GM12878 (cell line): ENCODE measurements at regions not wholly inside any gene's neighbourhood (a gene's known extent, or its start where the extent isn't known, plus 50 kb on each side); places are given as distances from the start of the nearest gene placed in this dataset.

Experiments
- ATAC-seq: fragments of 200-7000 bp; cut with Tn5 transposase; 3 replicates; pipeline ENCODE4 v1.9.1; 2020; ENCODE audit warnings: mild to moderate bottlenecking, moderate library complexity
- BruUV-seq: library from RNA; stranded (reverse); fragments of 400-500 nt; replicated peaks from 2 replicates; lab custom pipeline; 2021; lab: Mats Ljungman, UMichigan
- CTCF ChIA-PET: fragments of 300-600 bp; sonication (Branson Sonifier 250); formaldehyde crosslinking; extraction: SDS; loops from one replicate; lab custom pipeline; 2021; ENCODE audit warnings: inconsistent platforms; lab: Yijun Ruan, JAX
- POLR2A ChIA-PET: fragments of 350-600 bp; formaldehyde crosslinking; extraction: SDS; loops from one replicate; lab custom pipeline; 2021; ENCODE audit warnings: inconsistent platforms; lab: Charles Lee
- RAD21 ChIA-PET: fragments of 300-600 bp; sonication (Branson Sonifier 250); formaldehyde crosslinking; loops from one replicate; lab custom pipeline; 2023; ENCODE audit warnings: antibody characterized with exemption; ENCODE audit not compliant: unreplicated experiment; lab: Charles Lee
- SMC1A ChIA-PET: fragments of 300-600 bp; sonication (Branson Sonifier 250); formaldehyde crosslinking; loops from one replicate; lab custom pipeline; 2023; ENCODE audit not compliant: unreplicated experiment, uncharacterized antibody; lab: Charles Lee
- DNase-seq: peaks from one replicate; pipeline ENCODE4 v3.0.0-alpha.2; 2011; ENCODE audit warnings: low read depth, low spot score
- FAIRE-seq: peaks from 3 replicates; lab custom pipeline; 2011; peaks lifted over from hg19 to GRCh38; lab: Jason Lieb, UNC
- H2AFZ ChIP-seq: 2 replicates; pipeline ENCODE4 v1.6.0; 2011; ENCODE audit warnings: low read depth, low read length, control low read depth; ENCODE audit not compliant: control insufficient read depth
- H3K27ac ChIP-seq: 2 replicates; pipeline ENCODE4 v1.5.1; 2011; ENCODE audit warnings: control low read depth; ENCODE audit not compliant: control insufficient read depth, insufficient read depth
- H3K27me3 ChIP-seq, 2 experiments: replicated peaks in 1 of 2; 2 replicates each; pipeline versions ENCODE4 v1.6.0 to v1.6.1; 2011; ENCODE audit warnings: low read length in 1 of 2; ENCODE audit not compliant: control insufficient read depth in 2 of 2, insufficient read depth in 2 of 2
- H3K36me3 ChIP-seq, 2 experiments: 2 replicates each; pipeline ENCODE4 v1.5.1; 2011; ENCODE audit warnings: low read length in 1 of 2; ENCODE audit not compliant: control insufficient read depth in 2 of 2, insufficient read depth in 2 of 2
- H3K4me1 ChIP-seq: 2 replicates; pipeline ENCODE4 v1.6.1; 2011; ENCODE audit warnings: mild to moderate bottlenecking, low read length, moderate library complexity, mixed read lengths; ENCODE audit not compliant: control insufficient read depth, insufficient read depth
- H3K4me2 ChIP-seq: 2 replicates; pipeline ENCODE4 v1.6.0; 2011; ENCODE audit warnings: control low read depth; ENCODE audit not compliant: control insufficient read depth, insufficient read depth
- H3K4me3 ChIP-seq: fragments of 200-600 bp; sonication (generic); 2 replicates; pipeline ENCODE4 v1.5.1; 2016
- H3K79me2 ChIP-seq: 2 replicates; pipeline ENCODE4 v1.6.0; 2011; ENCODE audit warnings: low read length; ENCODE audit not compliant: control insufficient read depth, insufficient read depth
- H3K9ac ChIP-seq: 2 replicates; pipeline ENCODE4 v1.8.0; 2011; ENCODE audit warnings: low read length, control low read depth, mixed read lengths; ENCODE audit not compliant: control insufficient read depth, insufficient read depth
- H3K9me3 ChIP-seq: replicated peaks from 3 replicates; pipeline ENCODE4 v1.5.1; 2011; ENCODE audit warnings: mild to moderate bottlenecking, low read length; ENCODE audit not compliant: control insufficient read depth, insufficient read depth
- H4K20me1 ChIP-seq: 2 replicates; pipeline ENCODE4 v1.6.0; 2011; ENCODE audit not compliant: control insufficient read depth, insufficient read depth
- CREB1 ChIP-seq: IDR thresholded peaks from 2 replicates; pipeline ENCODE4 v1.6.1; 2012; ENCODE audit warnings: low read depth, mild to moderate bottlenecking, inconsistent platforms
- DPF2 ChIP-seq: fragments of 450-650 bp; IDR thresholded peaks from 2 replicates; pipeline ENCODE4 v1.6.1; 2017; ENCODE audit warnings: mild to moderate bottlenecking
- IRF4 ChIP-seq: IDR thresholded peaks from 2 replicates; pipeline ENCODE4 v1.6.1; 2011; ENCODE audit warnings: low read depth, low read length
- MEF2B ChIP-seq: fragments of 450-650 bp; IDR thresholded peaks from 2 replicates; pipeline ENCODE4 v1.6.1; 2018; ENCODE audit warnings: mild to moderate bottlenecking, moderate library complexity; ENCODE audit not compliant: partially characterized antibody, poor library complexity, severe bottlenecking
- MXI1 ChIP-seq: fragments of 150-350 bp; IDR thresholded peaks from 2 replicates; pipeline ENCODE4 v1.6.1; 2011; ENCODE audit warnings: low read depth, mild to moderate bottlenecking, inconsistent platforms, low read length, improper control_type of control experiment
- POLR2A ChIP-seq: IDR thresholded peaks from 2 replicates; pipeline ENCODE4 v1.6.1; 2011; ENCODE audit warnings: low read depth, mild to moderate bottlenecking, low read length
- SUPT20H ChIP-seq: IDR thresholded peaks from 2 replicates; pipeline ENCODE4 v1.6.1; 2011; ENCODE audit warnings: low read depth, mild to moderate bottlenecking, low read length, moderate library complexity, borderline replicate concordance; ENCODE audit not compliant: control insufficient read depth
- WRNIP1 ChIP-seq: IDR thresholded peaks from 2 replicates; pipeline ENCODE4 v1.6.1; 2011; ENCODE audit warnings: low read depth, low read length, improper control_type of control experiment, borderline replicate concordance
- ZNF687 ChIP-seq: fragments of 450-650 bp; IDR thresholded peaks from 2 replicates; pipeline ENCODE4 v1.6.1; 2017; ENCODE audit warnings: mild to moderate bottlenecking, moderate library complexity
- WGBS: methylation state at CpG from one replicate; pipeline ENCODE4 v1.1.6; 2016; ENCODE audit warnings: low lambda C conversion rate; ENCODE audit not compliant: insufficient replicate concordance, insufficient coverage; ENCODE audit errors: missing lambda C conversion rate; 5-methylcytosine and 5-hydroxymethylcytosine counted together
- in situ Hi-C: fragments of 300-500 bp; cut with MboI; formaldehyde crosslinking; loops from 9 replicates; pipeline ENCODE4 v1.14.3; 2018; ENCODE audit warnings: mixed read lengths
- intact Hi-C: fragments of 100-400 bp; cut with micrococcal nuclease; formaldehyde crosslinking; loops from one replicate; pipeline ENCODE4 v1.14.2; 2022; ENCODE audit not compliant: unreplicated experiment
- TF ChIP-seq, protein P1 (sequence below): fragments of 450-650 bp; IDR thresholded peaks from 2 replicates; pipeline ENCODE4 v1.6.1; 2017; ENCODE audit warnings: low read depth, mild to moderate bottlenecking, moderate library complexity
- TF ChIP-seq, protein P2 (sequence below): fragments of 450-650 bp; IDR thresholded peaks from 2 replicates; pipeline ENCODE4 v1.6.1; 2016; ENCODE audit warnings: mild to moderate bottlenecking
- TF ChIP-seq, protein P3 (sequence below): IDR thresholded peaks from 2 replicates; pipeline ENCODE4 v1.6.1; 2011; ENCODE audit warnings: low read depth, mild to moderate bottlenecking, low read length, moderate library complexity, borderline replicate concordance; ENCODE audit errors: extremely low read depth
- TF ChIP-seq, protein P4 (sequence below): fragments of 450-650 bp; IDR thresholded peaks from 2 replicates; pipeline ENCODE4 v1.6.1; 2016; ENCODE audit warnings: mild to moderate bottlenecking, moderate library complexity, borderline replicate concordance

DNA sequence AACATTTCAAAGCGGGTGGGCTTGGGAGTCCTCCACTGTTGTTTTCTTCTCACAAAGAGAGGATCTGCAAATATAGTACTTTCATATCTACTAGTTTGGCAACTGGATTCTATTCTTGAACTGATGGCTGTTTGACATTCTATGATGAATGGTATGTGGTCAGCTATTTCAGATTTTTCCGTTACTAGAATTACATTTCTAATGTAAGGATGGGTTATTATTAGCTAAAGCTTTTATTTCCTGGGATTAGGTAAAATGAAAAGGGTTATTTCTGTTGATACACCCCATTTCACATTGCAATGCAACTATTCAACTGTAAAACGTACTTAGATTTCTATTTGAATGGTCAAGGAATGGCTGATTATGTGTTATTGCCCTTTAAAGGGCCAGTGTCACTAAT, 629.7 kb downstream of the DACH1 start:
- Histone ChIP-seq H3K4me1 (no peaks in the 10 kb centered on the region), H4K20me1 (no peaks in the 10 kb centered on the region), H2AFZ (no peak overlapping the region), H3K4me2 (no peak overlapping the region), H3K27ac (no peak overlapping the region), H3K9me3 (no peaks in the 10 kb centered on the region), H3K4me3 (no peak overlapping the region), H3K79me2 (no peaks in the 10 kb centered on the region), H3K36me3 (no peaks in the 10 kb centered on the region), H3K9ac (no peak overlapping the region), H3K27me3 (no peaks in the 10 kb centered on the region)
- BruUV-seq: no TSS peak
- DNase-seq (no peak), FAIRE-seq (no peak), ATAC-seq (no peak)
- in situ Hi-C loops: no loop called here
- RAD21 ChIA-PET: no interaction called here
- WGBS: 38% methylated on average over 3 of the region's 3 CpGs
- TF ChIP-seq IRF4 (no peak), POLR2A (no peak), SUPT20H (no peak), DPF2 (no peak), MEF2B (no peak), MXI1 (no peak), WRNIP1 (no peak), ZNF687 (no peak), CREB1 (no peak)
- TF ChIP-seq, protein P1, sequence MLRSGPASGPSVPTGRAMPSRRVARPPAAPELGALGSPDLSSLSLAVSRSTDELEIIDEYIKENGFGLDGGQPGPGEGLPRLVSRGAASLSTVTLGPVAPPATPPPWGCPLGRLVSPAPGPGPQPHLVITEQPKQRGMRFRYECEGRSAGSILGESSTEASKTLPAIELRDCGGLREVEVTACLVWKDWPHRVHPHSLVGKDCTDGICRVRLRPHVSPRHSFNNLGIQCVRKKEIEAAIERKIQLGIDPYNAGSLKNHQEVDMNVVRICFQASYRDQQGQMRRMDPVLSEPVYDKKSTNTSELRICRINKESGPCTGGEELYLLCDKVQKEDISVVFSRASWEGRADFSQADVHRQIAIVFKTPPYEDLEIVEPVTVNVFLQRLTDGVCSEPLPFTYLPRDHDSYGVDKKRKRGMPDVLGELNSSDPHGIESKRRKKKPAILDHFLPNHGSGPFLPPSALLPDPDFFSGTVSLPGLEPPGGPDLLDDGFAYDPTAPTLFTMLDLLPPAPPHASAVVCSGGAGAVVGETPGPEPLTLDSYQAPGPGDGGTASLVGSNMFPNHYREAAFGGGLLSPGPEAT: no peak
- TF ChIP-seq, protein P2, sequence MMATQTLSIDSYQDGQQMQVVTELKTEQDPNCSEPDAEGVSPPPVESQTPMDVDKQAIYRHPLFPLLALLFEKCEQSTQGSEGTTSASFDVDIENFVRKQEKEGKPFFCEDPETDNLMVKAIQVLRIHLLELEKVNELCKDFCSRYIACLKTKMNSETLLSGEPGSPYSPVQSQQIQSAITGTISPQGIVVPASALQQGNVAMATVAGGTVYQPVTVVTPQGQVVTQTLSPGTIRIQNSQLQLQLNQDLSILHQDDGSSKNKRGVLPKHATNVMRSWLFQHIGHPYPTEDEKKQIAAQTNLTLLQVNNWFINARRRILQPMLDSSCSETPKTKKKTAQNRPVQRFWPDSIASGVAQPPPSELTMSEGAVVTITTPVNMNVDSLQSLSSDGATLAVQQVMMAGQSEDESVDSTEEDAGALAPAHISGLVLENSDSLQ: no peak
- TF ChIP-seq, protein P3, sequence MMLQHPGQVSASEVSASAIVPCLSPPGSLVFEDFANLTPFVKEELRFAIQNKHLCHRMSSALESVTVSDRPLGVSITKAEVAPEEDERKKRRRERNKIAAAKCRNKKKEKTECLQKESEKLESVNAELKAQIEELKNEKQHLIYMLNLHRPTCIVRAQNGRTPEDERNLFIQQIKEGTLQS: no peak
- TF ChIP-seq, protein P4, sequence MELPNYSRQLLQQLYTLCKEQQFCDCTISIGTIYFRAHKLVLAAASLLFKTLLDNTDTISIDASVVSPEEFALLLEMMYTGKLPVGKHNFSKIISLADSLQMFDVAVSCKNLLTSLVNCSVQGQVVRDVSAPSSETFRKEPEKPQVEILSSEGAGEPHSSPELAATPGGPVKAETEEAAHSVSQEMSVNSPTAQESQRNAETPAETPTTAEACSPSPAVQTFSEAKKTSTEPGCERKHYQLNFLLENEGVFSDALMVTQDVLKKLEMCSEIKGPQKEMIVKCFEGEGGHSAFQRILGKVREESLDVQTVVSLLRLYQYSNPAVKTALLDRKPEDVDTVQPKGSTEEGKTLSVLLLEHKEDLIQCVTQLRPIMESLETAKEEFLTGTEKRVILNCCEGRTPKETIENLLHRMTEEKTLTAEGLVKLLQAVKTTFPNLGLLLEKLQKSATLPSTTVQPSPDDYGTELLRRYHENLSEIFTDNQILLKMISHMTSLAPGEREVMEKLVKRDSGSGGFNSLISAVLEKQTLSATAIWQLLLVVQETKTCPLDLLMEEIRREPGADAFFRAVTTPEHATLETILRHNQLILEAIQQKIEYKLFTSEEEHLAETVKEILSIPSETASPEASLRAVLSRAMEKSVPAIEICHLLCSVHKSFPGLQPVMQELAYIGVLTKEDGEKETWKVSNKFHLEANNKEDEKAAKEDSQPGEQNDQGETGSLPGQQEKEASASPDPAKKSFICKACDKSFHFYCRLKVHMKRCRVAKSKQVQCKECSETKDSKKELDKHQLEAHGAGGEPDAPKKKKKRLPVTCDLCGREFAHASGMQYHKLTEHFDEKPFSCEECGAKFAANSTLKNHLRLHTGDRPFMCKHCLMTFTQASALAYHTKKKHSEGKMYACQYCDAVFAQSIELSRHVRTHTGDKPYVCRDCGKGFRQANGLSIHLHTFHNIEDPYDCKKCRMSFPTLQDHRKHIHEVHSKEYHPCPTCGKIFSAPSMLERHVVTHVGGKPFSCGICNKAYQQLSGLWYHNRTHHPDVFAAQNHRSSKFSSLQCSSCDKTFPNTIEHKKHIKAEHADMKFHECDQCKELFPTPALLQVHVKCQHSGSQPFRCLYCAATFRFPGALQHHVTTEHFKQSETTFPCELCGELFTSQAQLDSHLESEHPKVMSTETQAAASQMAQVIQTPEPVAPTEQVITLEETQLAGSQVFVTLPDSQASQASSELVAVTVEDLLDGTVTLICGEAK: no peak
- CTCF ChIA-PET: no interaction called here
- intact Hi-C loops: no loop called here
- SMC1A ChIA-PET: no interaction called here
- POLR2A ChIA-PET: interaction anchor here (0.5 kb wide), 1 partner anchor 683 kb away, joined by 3 read pairs; no protein-coding TSS in a partner anchor
